HTR-8/SVneo (cell line): ENCODE measurements at regions not wholly inside any gene's neighbourhood (a gene's known extent, or its start where the extent isn't known, plus 50 kb on each side); places are given as distances from the start of the nearest gene placed in this dataset.
"Not testable (repeated sequence)": the region's sequence is repeated elsewhere in the genome, so short reads cannot be mapped to it uniquely, and the experiment has no call there.

Experiments
- DNase-seq: peaks from one replicate; pipeline ENCODE4 v3.0.0; 2011; ENCODE audit warnings: low spot score, mixed read lengths; ENCODE audit not compliant: insufficient read length
- FAIRE-seq: peaks from 2 replicates; lab custom pipeline; 2011; peaks lifted over from hg19 to GRCh38; lab: Jason Lieb, UNC

- FAIRE-seq (no peak), DNase-seq (no peak)
Observed at GRCh38 chr7:41438705-41439514, 264.0 kb downstream of the INHBA start.

GRCh38 chr7:41437257-41438196 is 265.4 kb downstream of the INHBA start:
- FAIRE-seq (no peak), DNase-seq (peak; percentile 25)

- FAIRE-seq (peak; percentile 16), DNase-seq (no peak)
Observed at GRCh38 chr7:41436139-41436538, 266.8 kb downstream of the INHBA start.

GRCh38 chr7:41435020-41435419 is 267.9 kb downstream of the INHBA start:
- not testable (repeated sequence) for FAIRE-seq, DNase-seq

- DNase-seq: no peak
- no peak for FAIRE-seq
Observed at GRCh38 chr7:41431671-41432070, 271.2 kb downstream of the INHBA start.

- FAIRE-seq (no peak), DNase-seq (no peak)
Observed at GRCh38 chr7:41428381-41428780, 274.5 kb downstream of the INHBA start.

- FAIRE-seq (no peak), DNase-seq (peak; percentile 15)
Observed at GRCh38 chr7:41425926-41426325, 277.0 kb downstream of the INHBA start.

- FAIRE-seq: no peak
Observed at GRCh38 chr7:41421056-41421455, 281.8 kb downstream of the INHBA start.

GRCh38 chr7:41420421-41420820 is 282.5 kb downstream of the INHBA start:
- FAIRE-seq (no peak), DNase-seq (no peak)

More at GRCh38 chr7:41421056-41421455, 281.8 kb downstream of the INHBA start:
- DNase-seq: no peak

GRCh38 chr7:41418337-41418736 is 284.6 kb downstream of the INHBA start:
- DNase-seq (no peak), FAIRE-seq (no peak)

GRCh38 chr7:41416208-41416595 is 286.7 kb downstream of the INHBA start:
- FAIRE-seq: no peak
- no peak for DNase-seq

GRCh38 chr7:41415471-41416207 is 287.3 kb downstream of the INHBA start:
- DNase-seq: no peak
- FAIRE-seq: no peak

GRCh38 chr7:41415051-41415450 is 287.8 kb downstream of the INHBA start:
- DNase-seq (no peak), FAIRE-seq (no peak)

GRCh38 chr7:41404375-41405074 is 298.4 kb downstream of the INHBA start:
- DNase-seq (no peak), FAIRE-seq (no peak)

- FAIRE-seq: no peak
- no peak for DNase-seq
Observed at GRCh38 chr7:41403291-41403690, 299.6 kb downstream of the INHBA start.

GRCh38 chr7:41401833-41402232 is 301.1 kb downstream of the INHBA start:
- no peak for DNase-seq
- no peak for FAIRE-seq

GRCh38 chr7:41399171-41399570 is 303.7 kb downstream of the INHBA start:
- DNase-seq (no peak), FAIRE-seq (no peak)

- DNase-seq: no peak
- FAIRE-seq: no peak
Observed at GRCh38 chr7:41391818-41392217, 311.1 kb downstream of the INHBA start.

GRCh38 chr7:41388933-41389332 is 314.0 kb downstream of the INHBA start:
- FAIRE-seq, DNase-seq: not testable (repeated sequence)

- FAIRE-seq: no peak
- DNase-seq: no peak
Observed at GRCh38 chr7:41385996-41386395, 316.9 kb downstream of the INHBA start.
